SK-N-SH treated with all-trans-retinoic acid at 6 μM for 48 hours (cell line): ENCODE measurements at regions not wholly inside any gene's neighbourhood (a gene's known extent, or its start where the extent isn't known, plus 50 kb on each side); places are given as distances from the start of the nearest gene placed in this dataset.

Experiments used
- ATAC-seq: fragments of 200-7000 bp; cut with Tn5 transposase; 3 replicates; pipeline ENCODE4 v1.9.1; 2020; ENCODE audit warnings: mild to moderate bottlenecking, moderate library complexity
- BACH2 ChIP-seq: fragments of 250-450 bp; sonication (Bioruptor Pico); IDR thresholded peaks from 2 replicates; pipeline ENCODE4 v1.9.0; 2021; ENCODE audit warnings: mild to moderate bottlenecking, borderline replicate concordance
- CREB5 ChIP-seq: fragments of 250-450 bp; sonication (Bioruptor Pico); IDR thresholded peaks from 2 replicates; pipeline ENCODE4 v1.5.1; 2020; ENCODE audit warnings: low read depth, mild to moderate bottlenecking, moderate library complexity
- CSDC2 ChIP-seq: fragments of 250-450 bp; sonication (Bioruptor Pico); IDR thresholded peaks from 2 replicates; pipeline ENCODE4 v1.5.0; 2020; ENCODE audit warnings: mild to moderate bottlenecking, moderate library complexity
- CSRNP3 ChIP-seq: fragments of 250-450 bp; sonication (Bioruptor Pico); IDR thresholded peaks from 2 replicates; pipeline ENCODE4 v1.5.1; 2021; ENCODE audit warnings: mild to moderate bottlenecking, moderate library complexity
- GLIS3 ChIP-seq: fragments of 250-450 bp; sonication (Bioruptor Pico); IDR thresholded peaks from 2 replicates; pipeline ENCODE4 v1.5.0; 2020; ENCODE audit warnings: mild to moderate bottlenecking, moderate library complexity
- OSR1 ChIP-seq: fragments of 250-450 bp; sonication (Bioruptor Pico); IDR thresholded peaks from 2 replicates; pipeline ENCODE4 v1.8.0; 2022; ENCODE audit warnings: moderate library complexity, mild to moderate bottlenecking, inconsistent platforms
- RARB ChIP-seq: fragments of 250-450 bp; sonication (Bioruptor Pico); IDR thresholded peaks from 2 replicates; pipeline ENCODE4 v1.8.0; 2021; ENCODE audit warnings: mild to moderate bottlenecking, moderate library complexity
- SNAI2 ChIP-seq: fragments of 250-450 bp; sonication (Bioruptor Pico); IDR thresholded peaks from 2 replicates; pipeline ENCODE4 v1.5.0; 2020; ENCODE audit warnings: mild to moderate bottlenecking, moderate library complexity
- TOX ChIP-seq: fragments of 250-450 bp; sonication (Bioruptor Pico); IDR thresholded peaks from 2 replicates; pipeline ENCODE4 v1.8.0; 2021; ENCODE audit warnings: mild to moderate bottlenecking, moderate library complexity, borderline replicate concordance
- TSHZ2 ChIP-seq: fragments of 250-450 bp; sonication (Bioruptor Pico); IDR thresholded peaks from 2 replicates; pipeline ENCODE4 v1.5.0; 2020; ENCODE audit warnings: mild to moderate bottlenecking, moderate library complexity
- ZC3H10 ChIP-seq: fragments of 250-450 bp; sonication (Bioruptor Pico); IDR thresholded peaks from 2 replicates; pipeline ENCODE4 v1.5.1; 2021; ENCODE audit warnings: mild to moderate bottlenecking, moderate library complexity
- ZFP3 ChIP-seq: fragments of 250-450 bp; sonication (Bioruptor Pico); IDR thresholded peaks from 2 replicates; pipeline ENCODE4 v1.5.0; 2020; ENCODE audit warnings: mild to moderate bottlenecking, moderate library complexity
- ZFP30 ChIP-seq: fragments of 450-650 bp; formaldehyde crosslinking; IDR thresholded peaks from 2 replicates; pipeline ENCODE4 v1.5.0; 2022; ENCODE audit warnings: mild to moderate bottlenecking, moderate library complexity
- ZNF565 ChIP-seq: fragments of 450-650 bp; formaldehyde crosslinking; conservative IDR thresholded peaks from 2 replicates; pipeline ENCODE4 v1.5.0; 2020; ENCODE audit warnings: low read depth, mild to moderate bottlenecking, moderate library complexity
- ZNF70 ChIP-seq: fragments of 450-650 bp; formaldehyde crosslinking; IDR thresholded peaks from 2 replicates; pipeline ENCODE4 v1.5.0; 2020; ENCODE audit warnings: mild to moderate bottlenecking, moderate library complexity
- ZNF8 ChIP-seq: fragments of 450-650 bp; formaldehyde crosslinking; IDR thresholded peaks from 2 replicates; pipeline ENCODE4 v1.5.0; 2020; ENCODE audit warnings: mild to moderate bottlenecking, moderate library complexity
- TF ChIP-seq, protein P1 (sequence below): fragments of 250-450 bp; sonication (Bioruptor Pico); IDR thresholded peaks from 2 replicates; pipeline ENCODE4 v1.8.0; 2021; ENCODE audit warnings: low read depth, mild to moderate bottlenecking, moderate library complexity, borderline replicate concordance

DNA sequence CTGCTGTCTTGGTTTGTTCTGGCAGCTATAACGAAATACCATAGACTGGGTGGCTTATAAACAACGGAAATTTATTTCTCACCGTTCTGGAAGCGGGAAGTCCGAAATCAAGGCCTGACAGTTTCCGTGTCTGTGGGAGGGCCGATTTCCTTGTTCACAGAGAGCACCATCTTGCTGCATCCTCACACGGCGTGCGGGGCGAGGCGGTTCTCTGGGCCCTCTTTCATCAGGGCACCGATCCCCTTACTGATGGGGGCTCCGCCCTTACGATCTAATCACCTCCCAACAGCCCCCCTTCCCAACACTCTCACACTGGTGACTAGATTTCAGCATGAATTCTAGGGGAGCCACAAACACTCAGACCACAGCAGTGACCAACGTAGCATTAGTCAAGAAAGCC, 578.3 kb upstream of the FAT1 start:
- no peak for ATAC-seq
- TF ChIP-seq SNAI2 (CRISPR knock-in tag) (no peak), ZFP30 (CRISPR knock-in tag) (no peak), CSDC2 (CRISPR knock-in tag) (no peak), TSHZ2 (CRISPR knock-in tag) (no peak), ZNF565 (CRISPR knock-in tag) (no peak), ZNF8 (CRISPR knock-in tag) (no peak), CSRNP3 (no peak)

- no peak for ATAC-seq
- TF ChIP-seq GLIS3 (CRISPR knock-in tag) (no peak), TOX (CRISPR knock-in tag) (no peak)
- TF ChIP-seq, protein P1, sequence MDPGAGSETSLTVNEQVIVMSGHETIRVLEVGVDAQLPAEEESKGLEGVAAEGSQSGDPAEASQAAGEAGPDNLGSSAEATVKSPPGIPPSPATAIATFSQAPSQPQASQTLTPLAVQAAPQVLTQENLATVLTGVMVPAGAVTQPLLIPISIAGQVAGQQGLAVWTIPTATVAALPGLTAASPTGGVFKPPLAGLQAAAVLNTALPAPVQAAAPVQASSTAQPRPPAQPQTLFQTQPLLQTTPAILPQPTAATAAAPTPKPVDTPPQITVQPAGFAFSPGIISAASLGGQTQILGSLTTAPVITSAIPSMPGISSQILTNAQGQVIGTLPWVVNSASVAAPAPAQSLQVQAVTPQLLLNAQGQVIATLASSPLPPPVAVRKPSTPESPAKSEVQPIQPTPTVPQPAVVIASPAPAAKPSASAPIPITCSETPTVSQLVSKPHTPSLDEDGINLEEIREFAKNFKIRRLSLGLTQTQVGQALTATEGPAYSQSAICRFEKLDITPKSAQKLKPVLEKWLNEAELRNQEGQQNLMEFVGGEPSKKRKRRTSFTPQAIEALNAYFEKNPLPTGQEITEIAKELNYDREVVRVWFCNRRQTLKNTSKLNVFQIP, result no peak
Observed at GRCh38 chr4:187302457-187303150, 578.9 kb upstream of the FAT1 start.

DNA sequence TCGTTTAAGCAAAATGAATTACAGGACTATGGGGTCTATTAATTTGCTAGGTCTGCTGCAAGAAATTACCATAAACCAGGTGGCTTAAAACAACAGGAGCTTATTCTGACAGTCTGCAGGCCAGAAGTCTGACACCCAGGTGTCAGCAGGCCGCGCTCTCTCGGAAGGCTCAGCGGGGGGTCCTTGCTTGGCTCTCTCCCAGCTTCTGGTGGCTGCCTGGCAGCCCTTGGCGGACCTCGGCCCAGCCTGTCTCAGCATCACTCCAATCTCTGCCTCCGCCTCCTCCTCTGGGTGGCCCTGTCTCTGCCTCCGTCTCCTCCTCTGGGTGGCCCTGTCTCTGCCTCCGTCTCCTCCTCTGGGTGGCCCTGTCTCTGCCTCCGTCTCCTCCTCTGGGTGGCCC, 580.5 kb upstream of the FAT1 start:
- TF ChIP-seq ZFP3 (CRISPR knock-in tag), result no peak
- ATAC-seq, result no peak

DNA sequence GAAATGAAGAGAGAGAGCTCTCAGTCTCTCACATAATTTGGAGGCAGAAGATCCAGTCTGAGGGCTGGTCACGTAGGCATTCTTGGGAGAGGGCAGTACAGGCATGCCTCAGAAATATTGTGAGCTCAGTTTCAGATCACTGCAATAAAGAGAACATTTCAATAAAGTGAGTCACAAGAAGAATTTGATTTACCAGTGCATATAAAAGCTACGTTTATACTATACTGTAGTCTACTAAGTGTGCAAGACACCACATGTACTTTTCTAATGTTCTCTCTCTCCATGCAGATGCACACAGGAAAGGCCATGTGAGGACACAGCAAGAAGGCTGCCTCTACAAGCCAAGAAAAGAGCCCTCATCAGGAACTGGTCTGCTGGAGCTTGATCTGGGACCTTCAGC, 583.5 kb upstream of the FAT1 start:
- ATAC-seq, result no peak
- TF ChIP-seq BACH2, result no peak
- no peak for TF ChIP-seq TSHZ2 (CRISPR knock-in tag)
- TF ChIP-seq ZNF70 (CRISPR knock-in tag), result no peak
- TF ChIP-seq ZFP3 (CRISPR knock-in tag), result no peak
- no peak for TF ChIP-seq CSRNP3
- TF ChIP-seq CREB5, result no peak
- no peak for TF ChIP-seq RARB
- TF ChIP-seq TOX (CRISPR knock-in tag), result no peak
- no peak for TF ChIP-seq OSR1
- no peak for TF ChIP-seq ZC3H10 (CRISPR knock-in tag)
- TF ChIP-seq, protein P1, result no peak
- no peak for TF ChIP-seq ZNF565 (CRISPR knock-in tag)
- no peak for TF ChIP-seq GLIS3 (CRISPR knock-in tag)
- TF ChIP-seq CSDC2 (CRISPR knock-in tag), result no peak
